ENCODE measurements at regions not wholly inside any gene's neighbourhood (a gene's known extent, or its start where the extent isn't known, plus 50 kb on each side); places are given as distances from the start of the nearest gene placed in this dataset.
A peak's percentile ranks its signal among the peaks of the same experiment; 100 is the strongest.

- peak; percentile 34 for TF ChIP-seq CHD7 (IDR thresholded peaks at IDR 0.05; ENCODE audit: insufficient replicate concordance, low read length)
- 0 out of 4 replicates have a peak, but pooled peaks of 1 of the 2 experiments have one; percentile 32 for TF ChIP-seq HDAC2 (IDR thresholded peaks at IDR 0.05; ENCODE audit: borderline replicate concordance in 1 of 2, low read depth in 2 of 2, low read length in 2 of 2)
- 0 out of 2 replicates have a peak, but pooled peaks have one; percentile 19 for TF ChIP-seq E2F6 (IDR thresholded peaks at IDR 0.05)
- no peak for TF ChIP-seq PHF8 (conservative IDR thresholded peaks at IDR 0.05; ENCODE audit: low read depth, low read length)
- no peak for TF ChIP-seq ATF3 (IDR thresholded peaks at IDR 0.05; ENCODE audit: insufficient read depth, low read depth, low read length)
- TF ChIP-seq JUN (IDR thresholded peaks at IDR 0.05; ENCODE audit: low read depth, low read length): peak; percentile 41; the same call in 1 of the 2 replicates
- peak; percentile 87; the same call in 1 of the 2 replicates for TF ChIP-seq ATF2 (IDR thresholded peaks at IDR 0.05; ENCODE audit: low read length)
These were observed 362.0 kb downstream of the SOX11 start (continued) for GRCh38 chr2:6054161-6054671.

Data from H1 (cell line).